PFSK-1 (cell line): ENCODE measurements at regions not wholly inside any gene's neighbourhood (a gene's known extent, or its start where the extent isn't known, plus 50 kb on each side); places are given as distances from the start of the nearest gene placed in this dataset.

Source experiments
- FOXP2 ChIP-seq: optimal IDR thresholded peaks from 2 replicates; pipeline ENCODE3; 2011; ENCODE audit warnings: borderline replicate concordance, control low read depth, inconsistent platforms; ENCODE audit not compliant: insufficient read depth; ENCODE audit errors: extremely low read length, extremely low read depth
- POLR2AphosphoS5 ChIP-seq: IDR thresholded peaks from 2 replicates; pipeline ENCODE4 v1.6.1; 2012; ENCODE audit warnings: low read depth, mild to moderate bottlenecking, control low read depth, low read length, moderate library complexity
- SIN3A ChIP-seq: IDR thresholded peaks from 2 replicates; pipeline ENCODE4 v1.6.1; 2012; ENCODE audit warnings: mild to moderate bottlenecking, low read length, moderate library complexity, borderline replicate concordance; ENCODE audit not compliant: insufficient read depth
- TAF1 ChIP-seq: IDR thresholded peaks from 2 replicates; pipeline ENCODE4 v1.6.1; 2012; ENCODE audit warnings: low read length, control low read depth, borderline replicate concordance; ENCODE audit not compliant: insufficient read depth
- TF ChIP-seq, protein P1 (sequence below), 2 experiments: IDR thresholded peaks; 2 replicates each; pipeline versions ENCODE4 v1.6.1 to v1.8.0; 2011 to 2012; ENCODE audit warnings: low read depth in 2 of 2, low read length in 2 of 2, control low read depth in 1 of 2, inconsistent platforms in 1 of 2, mild to moderate bottlenecking in 1 of 2, moderate library complexity in 1 of 2; ENCODE audit not compliant: insufficient read depth in 1 of 2

DNA sequence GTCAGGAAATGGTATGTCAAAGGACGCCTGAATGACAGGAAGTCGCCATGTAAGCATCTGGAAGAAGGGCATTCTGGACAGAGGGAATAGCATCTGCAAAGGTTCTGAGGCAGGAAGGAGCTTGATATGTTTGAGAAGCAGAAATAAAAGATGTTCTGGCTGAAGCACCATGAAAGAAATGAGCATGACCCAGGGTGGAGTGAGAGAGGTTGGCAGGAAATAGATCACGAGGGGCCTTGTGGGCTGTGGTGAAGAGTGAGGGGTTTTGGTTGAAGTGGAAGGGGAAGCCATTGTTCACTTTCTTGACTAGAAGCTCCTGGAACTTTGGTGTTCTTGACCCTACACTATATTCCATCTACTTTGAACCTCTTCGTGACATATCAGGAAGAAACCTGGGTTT is 99.4 kb upstream of the PARP11 start:
- no peak for TF ChIP-seq SIN3A
- TF ChIP-seq, protein P1, sequence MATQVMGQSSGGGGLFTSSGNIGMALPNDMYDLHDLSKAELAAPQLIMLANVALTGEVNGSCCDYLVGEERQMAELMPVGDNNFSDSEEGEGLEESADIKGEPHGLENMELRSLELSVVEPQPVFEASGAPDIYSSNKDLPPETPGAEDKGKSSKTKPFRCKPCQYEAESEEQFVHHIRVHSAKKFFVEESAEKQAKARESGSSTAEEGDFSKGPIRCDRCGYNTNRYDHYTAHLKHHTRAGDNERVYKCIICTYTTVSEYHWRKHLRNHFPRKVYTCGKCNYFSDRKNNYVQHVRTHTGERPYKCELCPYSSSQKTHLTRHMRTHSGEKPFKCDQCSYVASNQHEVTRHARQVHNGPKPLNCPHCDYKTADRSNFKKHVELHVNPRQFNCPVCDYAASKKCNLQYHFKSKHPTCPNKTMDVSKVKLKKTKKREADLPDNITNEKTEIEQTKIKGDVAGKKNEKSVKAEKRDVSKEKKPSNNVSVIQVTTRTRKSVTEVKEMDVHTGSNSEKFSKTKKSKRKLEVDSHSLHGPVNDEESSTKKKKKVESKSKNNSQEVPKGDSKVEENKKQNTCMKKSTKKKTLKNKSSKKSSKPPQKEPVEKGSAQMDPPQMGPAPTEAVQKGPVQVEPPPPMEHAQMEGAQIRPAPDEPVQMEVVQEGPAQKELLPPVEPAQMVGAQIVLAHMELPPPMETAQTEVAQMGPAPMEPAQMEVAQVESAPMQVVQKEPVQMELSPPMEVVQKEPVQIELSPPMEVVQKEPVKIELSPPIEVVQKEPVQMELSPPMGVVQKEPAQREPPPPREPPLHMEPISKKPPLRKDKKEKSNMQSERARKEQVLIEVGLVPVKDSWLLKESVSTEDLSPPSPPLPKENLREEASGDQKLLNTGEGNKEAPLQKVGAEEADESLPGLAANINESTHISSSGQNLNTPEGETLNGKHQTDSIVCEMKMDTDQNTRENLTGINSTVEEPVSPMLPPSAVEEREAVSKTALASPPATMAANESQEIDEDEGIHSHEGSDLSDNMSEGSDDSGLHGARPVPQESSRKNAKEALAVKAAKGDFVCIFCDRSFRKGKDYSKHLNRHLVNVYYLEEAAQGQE (IDR thresholded peaks at IDR 0.05; ENCODE audit: insufficient read depth in 1 of 2, low read depth in 2 of 2, low read length in 2 of 2), result no peak
- no peak for TF ChIP-seq FOXP2
- no peak for TF ChIP-seq TAF1
- TF ChIP-seq POLR2AphosphoS5, result no peak

DNA sequence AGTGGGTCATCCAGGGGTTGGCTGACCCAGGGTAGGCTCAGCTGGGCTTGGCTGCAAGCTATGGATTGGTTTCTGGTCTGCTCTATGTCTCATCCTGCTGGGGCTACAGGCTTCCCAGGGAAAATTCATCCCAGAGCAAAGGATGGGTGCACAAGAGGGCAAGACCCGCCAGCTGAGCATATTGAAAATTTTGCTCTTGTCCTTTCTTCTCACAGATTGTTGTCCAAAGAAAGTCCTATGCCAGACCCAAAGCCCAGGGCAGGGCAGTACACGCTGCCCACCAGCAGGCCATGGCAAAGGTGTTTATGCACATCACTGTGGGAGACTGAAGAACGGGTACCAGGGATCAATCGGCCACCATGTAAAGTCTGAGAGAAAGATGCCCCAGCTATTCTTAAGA is 95.3 kb upstream of the PARP11 start:
- TF ChIP-seq TAF1 (no peak), FOXP2 (no peak), SIN3A (no peak), POLR2AphosphoS5 (no peak)
- TF ChIP-seq, protein P1 (IDR thresholded peaks at IDR 0.05; ENCODE audit: insufficient read depth in 1 of 2, low read depth in 2 of 2, low read length in 2 of 2), result no peak

DNA sequence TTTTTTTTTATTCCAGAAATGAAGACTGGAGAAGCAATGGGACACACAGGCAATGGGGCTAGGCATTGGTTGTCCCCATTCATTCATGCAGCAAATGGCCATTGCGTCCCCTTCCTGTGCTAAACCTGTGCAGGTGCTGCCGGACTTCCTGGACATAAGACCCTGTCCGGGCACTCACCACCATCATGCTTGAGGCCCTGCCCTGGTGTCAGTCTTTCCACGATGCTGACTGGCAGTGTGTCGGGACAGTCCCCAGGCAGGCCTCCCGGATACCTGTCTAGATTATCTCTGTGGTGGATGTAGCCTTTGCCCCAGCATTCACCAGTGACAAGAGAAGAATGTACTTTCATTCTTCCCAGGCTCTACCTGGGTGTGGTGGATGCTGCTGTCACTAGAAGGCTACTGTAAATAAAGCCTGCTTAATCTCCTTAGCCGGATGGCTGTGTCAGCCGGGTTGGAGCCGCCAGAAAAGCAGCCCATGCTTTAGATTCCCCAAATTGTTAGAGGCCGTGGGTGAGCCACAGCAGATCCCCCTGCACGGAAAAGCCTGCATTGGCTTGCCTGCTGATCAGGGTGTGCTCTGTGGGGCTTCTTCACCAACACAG is 94.5 kb upstream of the PARP11 start:
- TF ChIP-seq FOXP2 (no peak), SIN3A (no peak), POLR2AphosphoS5 (no peak), TAF1 (no peak)
- TF ChIP-seq, protein P1 (IDR thresholded peaks at IDR 0.05; ENCODE audit: insufficient read depth in 1 of 2, low read depth in 2 of 2, low read length in 2 of 2), result no peak

DNA sequence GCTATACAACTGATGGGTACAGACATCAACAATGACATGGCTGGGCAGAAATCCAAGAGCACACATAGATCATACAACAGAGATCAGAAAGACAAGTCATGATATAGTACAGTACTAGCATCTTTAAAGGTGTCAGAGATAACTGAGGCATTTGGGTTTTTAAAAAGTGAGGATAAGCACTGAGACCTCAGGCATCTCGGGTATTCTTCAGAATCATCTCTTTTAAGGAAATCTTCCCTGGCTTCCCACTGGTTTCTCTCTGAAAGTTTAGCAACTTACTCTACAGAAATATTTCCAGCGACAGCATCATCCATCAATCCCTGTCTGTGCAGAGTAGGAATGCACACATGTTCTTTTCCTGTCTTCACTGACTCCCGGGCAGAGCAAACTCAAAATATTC is 93.2 kb upstream of the PARP11 start:
- TF ChIP-seq FOXP2 (no peak), SIN3A (no peak), POLR2AphosphoS5 (no peak), TAF1 (no peak)
- TF ChIP-seq, protein P1 (IDR thresholded peaks at IDR 0.05; ENCODE audit: insufficient read depth in 1 of 2, low read depth in 2 of 2, low read length in 2 of 2), result no peak

DNA sequence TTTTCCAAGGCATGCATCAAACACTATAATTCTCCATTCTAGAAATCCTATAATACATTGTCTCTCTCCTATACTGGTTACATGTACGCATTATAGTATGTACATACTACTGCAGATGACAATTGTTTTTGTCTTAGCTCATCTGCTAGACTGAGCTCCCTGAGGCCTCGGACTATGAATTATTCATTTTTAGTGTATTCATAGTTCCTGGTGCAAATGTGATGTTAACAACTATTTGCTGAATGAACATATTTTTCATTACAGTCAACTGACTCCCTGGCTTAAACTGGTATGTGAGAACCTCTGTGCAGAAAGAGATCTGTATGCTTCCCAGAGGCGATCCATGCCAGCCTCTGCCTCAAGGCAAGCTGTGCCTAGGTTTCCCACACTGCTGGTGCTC is 91.8 kb upstream of the PARP11 start:
- TF ChIP-seq TAF1 (no peak), FOXP2 (no peak)
- TF ChIP-seq, protein P1 (IDR thresholded peaks at IDR 0.05; ENCODE audit: insufficient read depth in 1 of 2, low read depth in 2 of 2, low read length in 2 of 2), result no peak
